DND-41 (cell line): ENCODE measurements at regions not wholly inside any gene's neighbourhood (a gene's known extent, or its start where the extent isn't known, plus 50 kb on each side); places are given as distances from the start of the nearest gene placed in this dataset.

Experiments used
- ATAC-seq: fragments of 200-7000 bp; cut with Tn5 transposase; 3 replicates; pipeline ENCODE4 v1.9.1; 2021; ENCODE audit warnings: low read depth; ENCODE audit not compliant: insufficient read depth
- DNase-seq: peaks from one replicate; pipeline ENCODE4 v3.0.0-alpha.2; 2020
- H2AFZ ChIP-seq: 2 replicates; pipeline ENCODE4 v1.6.0; 2012; ENCODE audit warnings: low read depth, low read length
- H3K27ac ChIP-seq: 2 replicates; pipeline ENCODE4 v1.5.1; 2012; ENCODE audit warnings: low read length, inconsistent platforms
- H3K27me3 ChIP-seq: fragments of 200-600 bp; sonication (generic); 2 replicates; pipeline ENCODE4 v1.6.0; 2012; ENCODE audit warnings: low read length, mild to moderate bottlenecking, inconsistent platforms; ENCODE audit not compliant: insufficient read depth, poor library complexity
- H3K36me3 ChIP-seq: 2 replicates; pipeline ENCODE4 v1.5.1; 2012; ENCODE audit warnings: low read length, inconsistent platforms; ENCODE audit not compliant: insufficient read depth
- H3K4me1 ChIP-seq: 2 replicates; pipeline ENCODE4 v1.5.1; 2012; ENCODE audit warnings: mild to moderate bottlenecking, low read length; ENCODE audit not compliant: insufficient read depth
- H3K4me2 ChIP-seq: 2 replicates; pipeline ENCODE4 v1.6.0; 2012; ENCODE audit warnings: mild to moderate bottlenecking, moderate library complexity, low read length, inconsistent platforms; ENCODE audit not compliant: insufficient read depth
- H3K4me3 ChIP-seq, 2 experiments: fragments of 200-600 bp in 1 of 2; shearing (Covaris generic) in 1 of 2; 2 replicates each; pipeline ENCODE4 v1.5.1; 2012 to 2016; ENCODE audit warnings: inconsistent platforms in 2 of 2, low read length in 2 of 2, mild to moderate bottlenecking in 2 of 2, low read depth in 1 of 2, moderate library complexity in 1 of 2
- H3K79me2 ChIP-seq: 2 replicates; pipeline ENCODE4 v1.6.0; 2012; ENCODE audit warnings: low read length, inconsistent platforms; ENCODE audit not compliant: insufficient read depth
- H3K9ac ChIP-seq: 2 replicates; pipeline ENCODE4 v1.6.0; 2012; ENCODE audit warnings: low read depth, mild to moderate bottlenecking, inconsistent platforms, low read length, moderate library complexity
- H3K9me3 ChIP-seq: 2 replicates; pipeline ENCODE4 v1.5.1; 2012; ENCODE audit warnings: low read length, moderate library complexity, mild to moderate bottlenecking, inconsistent platforms; ENCODE audit not compliant: insufficient read depth, severe bottlenecking
- H4K20me1 ChIP-seq: 2 replicates; pipeline ENCODE4 v1.6.0; 2012; ENCODE audit warnings: low read length; ENCODE audit not compliant: insufficient read depth
- EZH2 ChIP-seq: IDR thresholded peaks from 3 replicates; pipeline ENCODE4 v1.6.1; 2012; ENCODE audit warnings: borderline replicate concordance, low read depth, mild to moderate bottlenecking, moderate library complexity, low read length, inconsistent platforms; ENCODE audit not compliant: severe bottlenecking
- TF ChIP-seq, protein P1 (sequence below): IDR thresholded peaks from 2 replicates; pipeline ENCODE4 v1.5.1; 2012; ENCODE audit warnings: borderline replicate concordance, low read length, moderate library complexity, mild to moderate bottlenecking; ENCODE audit not compliant: poor library complexity, severe bottlenecking; ENCODE audit errors: extremely low read depth

DNA sequence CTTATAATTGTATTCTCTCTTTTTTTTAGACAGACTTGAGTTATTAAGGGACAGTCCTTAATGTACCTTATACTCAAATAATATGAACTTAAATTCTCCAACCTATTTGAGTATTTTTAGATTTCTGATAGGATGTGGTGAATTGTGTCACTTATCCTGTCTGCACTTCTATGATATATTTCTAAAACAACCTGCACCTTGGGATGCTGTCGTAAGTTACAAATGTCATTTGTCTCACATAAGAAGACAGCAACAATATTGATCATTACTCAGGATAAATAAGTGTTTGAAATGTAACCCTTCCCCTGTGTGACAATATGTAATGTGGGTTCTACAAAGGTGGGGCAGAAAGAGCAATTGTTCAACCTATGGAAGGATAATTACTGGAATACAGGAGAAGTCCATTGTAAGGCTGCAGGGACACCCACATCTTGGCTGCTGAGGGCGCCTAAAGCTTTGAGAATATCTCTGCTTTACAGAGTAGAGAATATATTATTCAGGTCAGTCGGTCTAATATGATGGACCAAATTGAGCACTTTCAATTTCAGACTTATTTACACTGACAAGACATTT, 236.9 kb upstream of the PRR20A start:
- no peak for ATAC-seq
- Histone ChIP-seq H2AFZ (no peak overlapping the region), H3K27ac (no peak overlapping the region), H3K79me2 (no peaks in the 10 kb centered on the region), H3K9ac (no peak overlapping the region), H3K36me3 (no peaks in the 10 kb centered on the region), H3K4me2 (no peak overlapping the region), H3K9me3 (peaks cover 6% of the 10 kb centered on the region), H3K4me1 (no peaks in the 10 kb centered on the region), H3K27me3 (no peaks in the 10 kb centered on the region), H3K4me3 (no peak overlapping the region), H4K20me1 (no peaks in the 10 kb centered on the region)
- TF ChIP-seq, protein P1, sequence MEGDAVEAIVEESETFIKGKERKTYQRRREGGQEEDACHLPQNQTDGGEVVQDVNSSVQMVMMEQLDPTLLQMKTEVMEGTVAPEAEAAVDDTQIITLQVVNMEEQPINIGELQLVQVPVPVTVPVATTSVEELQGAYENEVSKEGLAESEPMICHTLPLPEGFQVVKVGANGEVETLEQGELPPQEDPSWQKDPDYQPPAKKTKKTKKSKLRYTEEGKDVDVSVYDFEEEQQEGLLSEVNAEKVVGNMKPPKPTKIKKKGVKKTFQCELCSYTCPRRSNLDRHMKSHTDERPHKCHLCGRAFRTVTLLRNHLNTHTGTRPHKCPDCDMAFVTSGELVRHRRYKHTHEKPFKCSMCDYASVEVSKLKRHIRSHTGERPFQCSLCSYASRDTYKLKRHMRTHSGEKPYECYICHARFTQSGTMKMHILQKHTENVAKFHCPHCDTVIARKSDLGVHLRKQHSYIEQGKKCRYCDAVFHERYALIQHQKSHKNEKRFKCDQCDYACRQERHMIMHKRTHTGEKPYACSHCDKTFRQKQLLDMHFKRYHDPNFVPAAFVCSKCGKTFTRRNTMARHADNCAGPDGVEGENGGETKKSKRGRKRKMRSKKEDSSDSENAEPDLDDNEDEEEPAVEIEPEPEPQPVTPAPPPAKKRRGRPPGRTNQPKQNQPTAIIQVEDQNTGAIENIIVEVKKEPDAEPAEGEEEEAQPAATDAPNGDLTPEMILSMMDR = no peak
- TF ChIP-seq EZH2 = no peak
- no peak for DNase-seq

GRCh38 chr13:56906909-56907308, 233.8 kb upstream of the PRR20A start:
- no peaks in the 10 kb centered on the region for H3K9me3 ChIP-seq
- no peaks in the 10 kb centered on the region for H3K36me3 ChIP-seq
- no peak overlapping the region for H3K9ac ChIP-seq
- no peak overlapping the region for H3K4me3 ChIP-seq
- no peaks in the 10 kb centered on the region for H3K79me2 ChIP-seq
- TF ChIP-seq EZH2 = no peak
- TF ChIP-seq, protein P1 = no peak
- H3K27ac ChIP-seq = no peak overlapping the region
- H3K4me2 ChIP-seq = no peak overlapping the region
- no peak for ATAC-seq
- no peak overlapping the region for H2AFZ ChIP-seq
- no peaks in the 10 kb centered on the region for H3K27me3 ChIP-seq
- no peaks in the 10 kb centered on the region for H3K4me1 ChIP-seq
- H4K20me1 ChIP-seq = no peaks in the 10 kb centered on the region
- DNase-seq = no peak

GRCh38 chr13:56907766-56908165, 233.0 kb upstream of the PRR20A start:
- no peaks in the 10 kb centered on the region for H4K20me1 ChIP-seq
- H3K27ac ChIP-seq = no peak overlapping the region
- H3K9ac ChIP-seq = no peak overlapping the region
- no peaks in the 10 kb centered on the region for H3K9me3 ChIP-seq
- TF ChIP-seq, protein P1 = no peak
- no peak for TF ChIP-seq EZH2
- DNase-seq = no peak
- no peaks in the 10 kb centered on the region for H3K27me3 ChIP-seq
- no peak overlapping the region for H3K4me2 ChIP-seq
- no peak overlapping the region for H3K4me3 ChIP-seq
- H3K4me1 ChIP-seq = no peaks in the 10 kb centered on the region
- no peak overlapping the region for H2AFZ ChIP-seq
- no peaks in the 10 kb centered on the region for H3K36me3 ChIP-seq
- no peaks in the 10 kb centered on the region for H3K79me2 ChIP-seq
- no peak for ATAC-seq
